GM18519 (cell line): ENCODE measurements at regions not wholly inside any gene's neighbourhood (a gene's known extent, or its start where the extent isn't known, plus 50 kb on each side); places are given as distances from the start of the nearest gene placed in this dataset.

Experiments
- ATAC-seq: cut with Tn5 transposase; IDR thresholded peaks from one replicate; pipeline ENCODE4 v1.9.1; 2021; ENCODE audit warnings: mild to moderate bottlenecking, moderate library complexity; ENCODE audit not compliant: unreplicated experiment, low FRiP score

- no peak for ATAC-seq
Measured at GRCh38 chr10:78905015-78905956, 163.5 kb upstream of the ZMIZ1 start.

- no peak for ATAC-seq
Measured at GRCh38 chr10:78905957-78906308, 162.8 kb upstream of the ZMIZ1 start.

- ATAC-seq, result no peak
Measured at GRCh38 chr10:78906734-78907390, 161.9 kb upstream of the ZMIZ1 start.

GRCh38 chr10:78907551-78908211 is 161.1 kb upstream of the ZMIZ1 start:
- ATAC-seq, result no peak

GRCh38 chr10:78909221-78909620 is 159.5 kb upstream of the ZMIZ1 start:
- ATAC-seq, result no peak

- ATAC-seq, result no peak
Measured at GRCh38 chr10:78910021-78910420, 158.7 kb upstream of the ZMIZ1 start.

GRCh38 chr10:78910476-78910875 is 158.3 kb upstream of the ZMIZ1 start:
- no peak for ATAC-seq

- no peak for ATAC-seq
Measured at GRCh38 chr10:78910886-78911285, 157.9 kb upstream of the ZMIZ1 start.

- no peak for ATAC-seq
Measured at GRCh38 chr10:78911533-78912340, 157.0 kb upstream of the ZMIZ1 start.

GRCh38 chr10:78912361-78913218 is 156.2 kb upstream of the ZMIZ1 start:
- ATAC-seq, result no peak

- no peak for ATAC-seq
Measured at GRCh38 chr10:78913219-78914059, 155.3 kb upstream of the ZMIZ1 start.

GRCh38 chr10:78914060-78914378 is 154.7 kb upstream of the ZMIZ1 start:
- no peak for ATAC-seq

- no peak for ATAC-seq
Measured at GRCh38 chr10:78914502-78915189, 154.1 kb upstream of the ZMIZ1 start.

- no peak for ATAC-seq
Measured at GRCh38 chr10:78915190-78915518, 153.6 kb upstream of the ZMIZ1 start.

GRCh38 chr10:78916227-78916626 is 152.5 kb upstream of the ZMIZ1 start:
- ATAC-seq, result no peak

GRCh38 chr10:78919181-78919966 is 149.4 kb upstream of the ZMIZ1 start:
- no peak for ATAC-seq

GRCh38 chr10:78920011-78920410 is 148.8 kb upstream of the ZMIZ1 start:
- no peak for ATAC-seq

GRCh38 chr10:78921895-78922294 is 146.9 kb upstream of the ZMIZ1 start:
- ATAC-seq, result no peak
